Islet precursor cell (in vitro differentiated cells): ENCODE measurements at regions not wholly inside any gene's neighbourhood (a gene's known extent, or its start where the extent isn't known, plus 50 kb on each side); places are given as distances from the start of the nearest gene placed in this dataset.
"Not testable (repeated sequence)": the region's sequence is repeated elsewhere in the genome, so short reads cannot be mapped to it uniquely, and the experiment has no call there.

Experiments used
- DNase-seq: peaks from one replicate; pipeline ENCODE4 v3.0.0-alpha.2; 2018

DNA sequence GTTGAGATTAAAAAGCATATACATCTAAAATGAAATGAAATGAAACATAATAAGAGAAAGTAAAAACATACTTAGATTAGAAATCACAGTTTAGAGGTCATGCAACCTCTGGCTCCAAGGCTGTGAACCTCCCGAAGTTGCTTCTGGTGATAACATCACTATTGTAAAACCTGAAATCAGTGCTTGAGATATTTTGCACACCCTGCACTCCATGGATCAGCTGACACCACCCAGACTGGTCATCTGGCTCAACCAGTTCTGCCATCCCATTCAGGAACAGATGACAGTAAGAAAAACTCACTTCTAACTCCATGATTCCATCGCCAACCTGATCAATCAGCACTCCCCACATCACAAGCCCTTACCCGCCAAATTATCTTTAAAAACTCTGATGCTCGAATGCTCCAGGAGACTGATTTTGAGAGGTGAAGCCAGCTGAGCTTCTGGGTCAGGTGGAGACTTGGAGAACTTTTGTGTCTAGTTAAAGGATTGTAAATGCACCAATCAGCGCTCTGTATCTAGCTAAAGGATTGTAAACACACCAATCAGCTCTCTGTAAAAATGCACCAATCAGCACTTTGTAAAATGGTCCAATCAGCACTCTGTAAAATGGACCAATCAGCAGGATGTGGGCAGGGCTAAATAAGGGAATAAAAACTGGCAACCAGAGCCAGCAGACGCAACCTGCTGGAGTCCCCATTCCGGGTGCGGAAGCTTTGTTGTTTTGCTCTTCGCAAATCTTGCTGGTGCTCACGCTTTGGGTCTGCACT, 162.6 kb upstream of the MAGI2 start:
- DNase-seq = peak; percentile 73

DNA sequence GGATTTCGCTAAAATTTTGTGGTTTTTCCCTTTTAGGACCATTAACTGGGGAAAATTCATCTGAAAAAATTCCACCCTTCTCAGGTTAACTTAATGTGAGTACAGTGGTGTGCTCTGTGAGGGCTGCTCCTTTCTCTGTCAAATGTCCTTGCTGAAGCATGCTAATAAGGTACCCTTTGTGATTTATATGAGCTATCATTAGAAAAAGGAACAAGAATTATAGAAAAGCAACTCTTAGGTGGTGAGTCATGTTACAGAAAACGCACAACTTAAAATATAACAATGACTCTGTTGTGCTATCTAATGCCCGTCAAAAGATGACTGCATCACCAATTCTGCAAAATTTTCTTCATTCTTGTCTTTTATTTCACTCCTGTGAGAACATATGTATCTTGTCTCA, 162.0 kb upstream of the MAGI2 start:
- no peak for DNase-seq

DNA sequence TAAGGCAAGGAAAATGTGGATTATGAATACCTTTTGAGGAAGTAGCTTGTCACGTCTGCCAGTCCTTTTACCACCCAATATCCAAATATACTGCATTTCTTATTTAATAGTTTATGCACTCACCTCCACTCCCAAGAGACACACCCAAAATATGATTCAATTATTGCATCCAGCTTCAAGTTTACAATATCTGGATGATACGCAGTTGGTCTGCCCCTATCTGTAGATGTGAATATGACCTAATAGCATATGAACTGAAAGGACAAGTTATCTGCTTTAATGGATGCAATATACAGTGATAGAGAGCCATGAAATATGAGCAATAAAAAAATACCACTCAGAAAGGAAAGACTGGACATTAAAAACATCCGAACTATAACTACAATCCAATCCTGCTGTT, 159.4 kb upstream of the MAGI2 start:
- DNase-seq = no peak

DNA sequence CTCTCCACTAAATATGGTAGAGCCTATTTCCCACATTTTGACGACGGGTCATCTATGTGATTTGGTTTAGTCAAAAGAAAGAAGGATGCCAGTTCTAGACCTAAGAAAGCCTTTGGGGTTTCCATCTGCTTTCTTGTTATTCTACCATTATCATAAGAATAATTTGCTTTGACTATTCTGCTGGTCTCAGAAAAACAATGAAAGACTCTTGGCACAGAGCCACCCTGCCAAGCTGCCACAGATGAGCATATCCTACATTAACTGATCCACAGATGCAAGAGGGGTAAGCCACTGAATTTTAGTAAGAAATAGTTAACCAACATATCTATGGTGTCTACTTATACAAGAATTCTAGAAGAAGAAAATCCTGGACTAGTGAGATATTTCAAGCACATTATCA, 158.6 kb upstream of the MAGI2 start:
- no peak for DNase-seq

DNA sequence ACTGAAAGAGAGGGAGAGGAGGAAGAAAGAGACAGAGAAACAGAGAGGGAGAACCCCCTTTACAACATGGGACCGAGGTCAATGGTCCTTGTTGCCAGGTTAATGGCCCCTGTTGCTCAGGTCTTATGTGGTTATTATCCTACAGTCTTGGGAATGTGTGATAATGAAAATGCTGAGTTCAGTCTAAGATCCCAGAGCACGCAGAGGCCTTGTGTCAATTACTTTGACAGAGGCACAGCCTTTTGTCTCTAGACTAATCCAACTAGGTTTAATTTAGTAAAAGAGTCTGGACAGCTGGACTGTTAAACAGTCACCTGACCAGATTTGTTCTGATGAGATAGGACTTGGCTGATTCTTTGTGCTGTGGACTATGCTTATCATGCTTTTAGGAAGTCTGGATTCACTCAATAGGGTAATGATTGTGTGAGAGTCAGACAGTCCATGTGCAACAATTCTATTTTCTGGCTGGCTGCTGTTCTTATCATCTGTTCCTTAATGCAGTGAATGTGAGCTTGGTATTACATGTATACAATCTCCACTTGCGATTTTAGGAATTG, 157.4 kb upstream of the MAGI2 start:
- no peak for DNase-seq

DNA sequence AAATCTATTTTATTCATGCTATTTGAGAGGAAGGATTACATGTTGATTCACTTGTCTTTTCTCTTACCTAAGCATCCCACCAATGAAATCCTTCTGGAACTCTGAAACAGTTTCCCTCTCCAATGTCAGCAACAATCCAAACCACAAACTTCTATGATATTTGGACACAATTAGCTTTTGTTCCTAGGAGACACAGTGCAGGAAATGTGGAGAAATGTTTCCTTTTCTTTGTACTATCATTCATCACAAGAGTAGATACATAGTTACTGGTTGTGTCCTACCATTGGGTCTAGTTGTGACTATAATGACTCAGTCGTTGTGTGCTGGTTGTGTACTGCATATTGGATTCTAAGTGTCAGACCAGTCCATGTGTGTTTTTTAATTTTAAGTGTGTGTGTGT, 156.8 kb upstream of the MAGI2 start:
- no peak for DNase-seq

DNA sequence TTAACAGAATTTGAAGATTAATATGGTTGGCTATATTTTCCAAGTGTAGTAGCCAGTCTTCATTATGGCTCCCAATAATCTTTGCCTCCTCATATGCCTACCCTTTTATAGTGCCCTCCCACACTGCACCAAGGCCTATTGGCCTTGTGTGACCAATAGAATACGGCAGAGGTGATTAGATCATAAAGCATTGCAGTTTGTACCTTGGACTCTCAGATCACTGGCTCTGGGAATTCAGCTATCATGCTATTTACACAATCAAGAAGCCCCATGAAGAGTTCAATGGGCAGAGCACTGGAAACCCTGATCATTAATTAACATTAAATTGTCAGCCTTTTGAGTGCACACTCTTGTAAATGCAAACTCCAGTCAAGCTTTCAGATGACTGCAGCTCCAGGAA, 154.5 kb upstream of the MAGI2 start:
- no peak for DNase-seq

DNA sequence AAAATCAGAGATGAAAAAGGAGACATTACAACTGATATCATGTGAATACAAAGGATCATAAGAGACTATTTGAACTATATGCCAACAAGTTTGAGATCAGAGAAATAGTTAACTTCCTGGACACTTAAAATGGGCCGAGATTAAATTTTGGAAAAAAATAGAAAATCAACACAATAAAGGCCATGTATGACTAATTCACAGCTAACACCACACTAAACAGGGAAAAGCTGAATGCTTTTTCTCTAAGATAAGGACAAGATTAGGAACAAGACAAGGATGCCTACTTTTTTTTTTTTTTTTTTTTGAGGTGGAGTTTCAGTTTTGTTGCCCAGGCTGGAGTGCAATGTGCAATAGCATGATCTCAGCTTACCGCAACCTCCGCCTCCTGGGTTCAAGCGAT, 151.4 kb upstream of the MAGI2 start:
- DNase-seq = no peak

DNA sequence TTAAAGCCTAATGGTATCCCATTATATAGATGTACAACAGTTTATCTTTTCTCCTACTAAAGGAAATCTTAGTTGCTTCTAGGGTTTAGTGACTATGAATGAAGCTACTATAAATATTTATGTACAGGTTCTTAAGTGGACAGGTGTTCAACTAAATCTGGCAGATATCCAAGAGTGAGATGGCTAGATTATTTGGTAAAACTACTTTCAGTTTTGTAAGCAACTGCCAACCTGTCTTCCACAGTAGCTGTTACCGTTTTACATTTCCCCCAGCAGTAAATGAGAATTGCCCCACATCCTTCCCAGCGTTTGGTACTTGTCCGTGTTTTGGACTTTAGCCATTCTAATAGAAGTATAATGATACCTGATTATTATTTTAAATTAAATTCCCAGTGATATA, 144.9 kb upstream of the MAGI2 start:
- DNase-seq = no peak

DNA sequence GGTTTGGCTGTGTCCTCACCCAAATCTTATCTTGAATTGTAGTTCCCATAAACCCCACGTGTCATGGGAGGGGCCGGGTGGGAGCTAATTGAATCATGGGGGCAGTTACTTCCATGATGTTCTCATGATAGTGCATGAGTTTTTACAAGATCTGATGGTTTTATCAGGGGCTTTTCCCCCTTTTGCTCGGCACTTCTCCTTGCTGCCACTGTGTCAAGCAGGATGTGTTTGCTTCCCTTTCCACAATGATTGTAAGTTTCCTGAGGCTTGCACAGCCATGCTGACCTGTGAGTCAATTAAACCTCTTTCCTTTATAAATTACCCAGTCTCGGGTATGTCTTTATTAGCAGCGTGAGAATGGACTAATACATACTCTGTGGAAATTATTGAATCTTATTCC, 141.2 kb upstream of the MAGI2 start:
- not testable (repeated sequence) for DNase-seq

DNA sequence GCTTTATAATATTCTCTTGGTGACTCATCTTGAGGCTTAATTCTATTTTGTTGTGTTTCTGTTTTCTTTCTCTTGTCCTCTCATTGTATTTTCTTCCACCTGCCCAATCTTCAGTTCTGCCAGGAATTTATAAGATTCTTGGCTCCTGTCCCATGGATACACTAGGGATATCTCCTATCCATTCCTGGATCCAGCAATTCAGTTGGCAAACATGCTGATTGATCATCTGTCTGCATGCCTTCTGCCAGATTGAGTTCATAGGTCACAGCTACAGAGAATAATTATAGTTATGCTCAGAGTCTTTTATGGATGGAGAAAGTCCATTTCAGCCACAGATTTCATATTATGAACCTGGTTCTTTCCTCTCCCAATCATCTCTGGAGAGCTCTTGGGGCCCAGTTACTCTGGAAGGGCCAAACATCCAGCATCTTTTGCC, 140.4 kb upstream of the MAGI2 start:
- DNase-seq = no peak

DNA sequence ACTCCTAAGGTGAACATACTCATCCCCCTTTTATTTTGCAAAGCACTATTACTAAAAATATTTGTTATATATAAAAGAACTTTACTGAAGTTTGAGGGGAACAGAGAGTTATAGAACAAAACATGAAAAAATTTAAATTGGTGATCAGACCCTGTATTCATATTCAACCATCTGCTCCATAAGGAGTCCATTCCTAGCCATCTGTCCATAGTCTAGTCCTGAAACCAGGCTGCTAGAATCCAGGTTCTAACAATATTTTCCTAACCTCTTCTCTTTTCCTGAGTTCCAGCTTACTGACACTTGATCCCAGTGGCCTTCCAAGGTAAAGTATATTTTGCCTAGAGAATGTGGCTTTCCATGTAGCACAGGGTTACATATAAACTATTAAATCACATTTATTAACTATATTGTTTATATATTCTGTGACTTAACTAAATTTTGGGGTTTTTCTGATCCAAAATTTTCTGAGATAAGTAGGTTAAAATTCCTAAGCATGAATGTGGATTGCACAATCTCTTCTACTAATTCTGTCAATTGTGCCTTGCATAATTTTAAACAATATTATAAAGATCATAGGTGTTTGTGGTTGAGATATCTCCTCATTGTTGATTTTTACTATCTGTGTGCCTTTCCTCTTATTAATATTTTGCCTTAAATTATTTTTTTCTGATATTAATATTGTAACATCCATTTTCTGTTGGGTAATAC, 137.6 kb upstream of the MAGI2 start:
- no peak for DNase-seq

DNA sequence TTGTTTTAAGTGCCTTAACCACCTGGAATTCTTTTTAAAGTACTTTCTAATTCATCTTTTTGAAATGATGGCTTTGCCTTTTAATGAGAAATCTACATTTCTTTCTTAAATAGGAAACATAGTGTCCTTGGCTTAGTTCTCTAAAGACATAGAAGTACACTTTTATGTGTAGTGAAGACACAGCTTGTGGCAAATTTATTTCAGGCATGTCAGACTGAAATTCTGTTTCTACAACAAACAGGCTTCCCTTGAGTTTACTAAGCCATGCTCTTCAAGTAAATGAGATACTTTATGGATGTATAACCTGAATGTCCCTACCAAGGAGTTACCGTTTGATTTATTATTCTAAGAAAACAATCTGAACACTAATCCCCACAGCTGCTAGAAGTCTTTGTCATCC, 136.9 kb upstream of the MAGI2 start:
- DNase-seq = no peak

DNA sequence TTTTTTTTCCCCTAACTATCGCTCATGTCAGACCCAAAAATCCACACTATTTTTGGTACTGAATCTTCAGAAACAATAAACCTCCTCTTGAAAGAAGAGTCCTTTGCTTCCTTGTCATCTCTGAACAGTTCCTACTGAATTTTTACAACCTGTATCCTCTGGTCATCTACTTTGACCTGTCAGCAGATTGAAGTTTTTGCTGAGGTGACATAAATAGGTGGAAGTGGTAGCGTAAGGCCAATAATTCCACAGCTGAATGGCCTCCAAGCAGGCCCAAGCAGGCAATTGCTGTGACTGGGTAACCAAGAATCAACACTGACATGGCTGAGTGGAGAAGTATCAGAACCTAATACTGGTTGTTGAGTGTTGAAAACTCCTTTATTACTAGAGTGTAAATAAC, 117.4 kb upstream of the MAGI2 start:
- no peak for DNase-seq

DNA sequence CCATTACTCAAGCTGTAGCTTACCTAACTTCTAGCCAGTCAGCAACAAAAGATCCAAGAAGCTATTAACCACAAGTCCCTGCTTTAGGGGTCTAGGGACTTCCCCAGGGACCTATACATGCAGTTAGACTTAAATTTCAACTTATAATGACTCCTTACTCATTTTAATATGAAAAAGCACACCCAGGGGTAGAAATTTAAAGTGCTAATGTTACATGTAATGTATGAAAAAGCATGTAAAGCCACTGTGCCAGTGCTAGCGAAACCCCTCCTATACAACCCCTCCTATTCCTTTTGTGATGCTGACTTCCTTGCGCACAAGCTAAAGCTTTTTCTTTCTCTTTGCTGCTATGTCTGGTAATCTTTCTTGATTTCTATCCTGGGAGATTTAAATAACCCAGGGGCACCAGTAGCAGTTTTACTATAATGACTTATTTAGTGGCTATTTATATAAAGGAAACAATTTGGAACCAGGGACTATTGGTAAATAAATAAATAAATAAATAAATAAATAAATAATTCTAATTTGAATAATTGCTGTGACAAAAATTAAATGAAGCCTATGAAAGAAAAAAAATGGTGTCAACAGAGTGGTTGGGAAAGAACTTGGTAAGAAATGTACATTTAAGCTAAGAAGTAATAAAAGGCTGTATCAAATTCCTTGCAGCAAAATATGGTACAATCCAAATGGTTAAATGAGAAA, 110.5 kb upstream of the MAGI2 start:
- DNase-seq = no peak

DNA sequence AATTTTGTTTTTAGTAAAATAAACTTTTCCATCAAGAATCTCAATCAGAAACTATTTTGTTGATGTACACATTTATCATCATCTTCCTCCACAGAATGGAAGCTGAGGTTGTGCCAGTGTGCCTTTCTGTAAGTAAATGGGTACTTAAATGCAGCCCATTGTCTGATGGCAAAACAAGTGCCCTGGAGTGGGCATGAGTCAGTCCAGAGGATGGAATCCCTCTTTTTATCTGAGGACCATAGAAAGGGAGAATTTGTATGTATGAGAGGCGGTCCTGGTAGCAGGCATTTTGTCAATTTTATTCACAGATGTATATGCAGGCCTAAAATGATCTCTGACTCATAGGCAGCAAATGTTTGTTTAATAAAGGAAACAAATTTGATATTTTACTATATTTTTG, 102.1 kb upstream of the MAGI2 start:
- no peak for DNase-seq

DNA sequence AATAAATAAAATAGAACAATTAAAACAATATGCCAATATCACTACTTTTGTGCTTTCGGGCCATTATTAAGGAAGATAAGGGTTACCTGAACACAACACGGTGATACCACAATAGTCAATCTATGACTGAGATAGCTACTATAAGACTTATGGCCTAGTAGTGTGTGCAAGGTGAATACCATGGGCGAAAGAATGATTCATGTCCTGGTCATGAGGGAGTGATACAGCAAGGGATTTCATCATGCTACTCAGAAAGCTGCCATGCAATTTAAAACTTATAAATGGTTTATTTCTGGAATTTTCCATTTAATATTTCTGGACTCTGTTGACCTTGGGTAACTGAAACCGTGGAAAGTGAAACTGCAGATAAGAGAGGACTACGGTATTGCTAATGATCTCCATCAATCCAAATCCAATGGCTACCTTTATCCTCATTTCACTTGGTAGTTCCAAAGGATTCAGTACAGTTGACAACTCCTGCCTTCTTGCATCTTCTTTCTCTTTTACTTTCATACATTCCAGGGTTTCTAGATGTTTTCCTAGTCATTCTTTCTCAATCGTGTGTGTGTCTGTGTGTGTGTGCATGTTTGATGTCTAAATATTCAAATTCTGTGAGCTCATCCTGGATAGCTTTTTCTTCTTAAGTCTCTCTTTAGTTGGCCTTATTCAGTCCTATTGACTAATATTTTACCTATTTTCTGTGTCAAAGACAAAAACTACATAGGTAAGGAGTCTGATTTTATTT, 100.5 kb upstream of the MAGI2 start:
- no peak for DNase-seq

DNA sequence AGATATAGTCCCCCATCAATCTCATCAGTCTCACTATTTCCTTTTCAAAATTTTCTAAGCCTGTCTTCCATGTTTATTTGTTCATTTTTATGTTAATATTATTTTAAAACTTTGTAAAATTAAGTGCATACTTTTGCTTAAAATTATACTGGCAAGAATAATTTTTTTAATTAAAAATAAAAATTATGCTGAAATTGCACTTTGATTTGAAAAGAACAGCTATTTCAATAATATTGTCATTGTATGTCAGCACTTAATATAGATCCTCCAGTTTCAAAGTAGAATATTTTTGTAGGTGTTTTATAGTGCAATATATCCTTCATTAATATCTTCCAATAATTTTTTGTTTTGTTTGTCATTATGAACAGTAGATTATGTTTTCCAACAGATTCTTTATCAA, 99.0 kb upstream of the MAGI2 start:
- no peak for DNase-seq

DNA sequence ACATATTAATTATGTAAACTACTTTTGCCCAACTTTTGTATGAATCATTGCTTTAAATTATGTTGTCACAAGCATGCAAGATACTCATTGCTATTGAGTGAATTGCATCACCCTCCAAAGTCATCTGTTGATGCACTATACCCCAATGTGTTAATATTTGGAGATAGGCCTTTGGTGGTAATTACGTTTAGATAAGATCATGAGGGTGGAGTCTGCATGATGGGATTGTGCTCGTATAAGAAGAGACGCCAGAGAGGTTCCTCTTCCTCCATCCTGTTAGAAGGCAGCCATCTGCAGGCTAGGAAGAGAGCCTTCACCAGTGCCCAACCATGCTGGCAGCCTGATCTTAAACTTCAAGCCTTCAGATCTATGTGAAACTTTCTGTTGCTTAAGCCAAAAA, 95.3 kb upstream of the MAGI2 start:
- no peak for DNase-seq

DNA sequence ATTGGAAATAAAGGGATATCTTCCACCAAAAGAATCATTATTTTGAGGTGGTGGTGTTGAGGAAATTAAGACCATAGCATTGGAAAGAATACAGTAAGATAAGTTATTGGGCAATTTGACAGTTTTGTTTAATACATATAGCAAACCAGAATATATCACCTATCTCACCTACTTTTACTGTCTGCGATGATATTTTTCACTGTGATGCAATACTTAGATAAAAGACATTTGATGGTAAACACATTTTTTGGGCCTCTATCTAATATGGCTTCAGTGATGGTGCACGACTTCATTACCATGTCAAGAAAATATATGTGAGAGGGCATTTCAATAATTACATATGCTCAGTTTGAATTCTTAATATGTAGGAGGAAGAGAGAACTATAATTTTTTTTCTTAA, 93.7 kb upstream of the MAGI2 start:
- DNase-seq = no peak

DNA sequence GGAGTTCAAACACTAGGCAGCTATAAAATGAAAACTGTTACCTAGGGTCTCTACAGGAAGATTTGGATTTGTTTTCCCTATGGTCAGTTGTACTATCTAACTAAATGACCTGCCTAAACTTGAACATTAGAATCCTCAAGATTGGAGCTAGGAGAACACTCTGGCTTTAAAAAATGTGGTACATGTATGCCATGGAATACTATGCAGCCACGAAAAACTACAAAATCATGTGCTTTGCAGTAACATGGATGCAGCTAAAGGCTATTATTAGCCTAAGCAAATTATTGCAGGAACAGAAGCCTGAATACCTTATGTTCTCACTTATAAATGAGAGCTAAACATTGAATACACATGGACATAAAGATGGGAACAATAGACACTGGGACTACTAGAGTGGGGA, 87.1 kb upstream of the MAGI2 start:
- DNase-seq = no peak

DNA sequence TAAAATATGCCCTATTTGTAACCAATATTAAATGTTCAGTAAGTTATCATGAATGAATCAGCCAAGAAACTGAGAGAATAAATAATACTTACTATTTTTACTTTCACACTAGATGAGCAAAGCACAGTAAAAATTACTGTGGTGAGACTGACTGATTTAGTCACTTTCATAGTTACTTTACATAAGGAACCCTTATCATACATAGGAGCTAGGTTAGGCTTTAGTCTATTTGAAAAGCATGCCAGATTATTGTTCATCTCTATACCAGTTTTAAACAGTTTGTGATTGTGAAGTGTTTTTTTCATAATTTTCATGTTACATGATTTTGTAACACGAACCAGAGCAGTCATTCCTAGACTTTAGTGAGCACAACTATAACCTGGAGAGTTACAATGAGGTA, 80.7 kb upstream of the MAGI2 start:
- DNase-seq = no peak
